ENCODE measurements at regions not wholly inside any gene's neighbourhood (a gene's known extent, or its start where the extent isn't known, plus 50 kb on each side); places are given as distances from the start of the nearest gene placed in this dataset.

DNA sequence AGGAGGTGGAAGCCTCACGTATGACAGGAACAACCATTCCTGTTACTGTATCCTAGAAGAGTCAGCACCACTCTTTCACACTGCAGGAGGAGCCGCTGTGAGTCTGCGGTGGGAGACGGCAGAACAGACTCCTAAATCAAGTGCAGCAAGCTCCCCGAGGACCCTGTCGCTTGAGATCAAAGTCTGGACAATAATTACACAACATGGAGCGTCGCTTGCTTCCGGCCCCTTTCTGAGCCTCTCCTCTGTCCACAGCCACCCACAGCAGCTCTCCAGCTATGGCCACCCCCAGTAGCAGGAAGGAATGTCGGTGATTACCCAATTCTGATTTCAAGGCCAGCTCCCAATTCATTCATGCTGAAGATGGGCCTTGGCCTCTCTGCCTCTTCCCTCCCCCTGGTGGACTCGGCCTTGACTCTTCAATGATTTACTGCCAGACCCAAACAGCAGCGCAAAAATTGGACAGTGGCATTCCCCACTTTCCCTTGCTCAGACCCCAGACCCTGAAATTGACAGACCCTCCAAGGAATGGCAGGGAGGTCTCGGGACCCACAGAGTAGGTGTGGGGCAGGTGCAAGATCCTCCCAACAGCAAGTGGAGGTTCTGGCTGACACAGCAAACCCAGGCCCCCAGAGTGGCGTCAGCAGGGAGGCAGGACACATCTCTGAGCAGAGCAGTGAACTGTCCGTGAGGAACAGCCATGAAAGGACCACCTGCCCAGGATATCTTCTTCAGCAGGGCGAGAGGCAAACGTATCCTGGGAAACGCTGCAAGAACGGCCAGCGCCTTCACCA is 272.7 kb upstream of the DIO3 start:
- TF ChIP-seq, protein P1, sequence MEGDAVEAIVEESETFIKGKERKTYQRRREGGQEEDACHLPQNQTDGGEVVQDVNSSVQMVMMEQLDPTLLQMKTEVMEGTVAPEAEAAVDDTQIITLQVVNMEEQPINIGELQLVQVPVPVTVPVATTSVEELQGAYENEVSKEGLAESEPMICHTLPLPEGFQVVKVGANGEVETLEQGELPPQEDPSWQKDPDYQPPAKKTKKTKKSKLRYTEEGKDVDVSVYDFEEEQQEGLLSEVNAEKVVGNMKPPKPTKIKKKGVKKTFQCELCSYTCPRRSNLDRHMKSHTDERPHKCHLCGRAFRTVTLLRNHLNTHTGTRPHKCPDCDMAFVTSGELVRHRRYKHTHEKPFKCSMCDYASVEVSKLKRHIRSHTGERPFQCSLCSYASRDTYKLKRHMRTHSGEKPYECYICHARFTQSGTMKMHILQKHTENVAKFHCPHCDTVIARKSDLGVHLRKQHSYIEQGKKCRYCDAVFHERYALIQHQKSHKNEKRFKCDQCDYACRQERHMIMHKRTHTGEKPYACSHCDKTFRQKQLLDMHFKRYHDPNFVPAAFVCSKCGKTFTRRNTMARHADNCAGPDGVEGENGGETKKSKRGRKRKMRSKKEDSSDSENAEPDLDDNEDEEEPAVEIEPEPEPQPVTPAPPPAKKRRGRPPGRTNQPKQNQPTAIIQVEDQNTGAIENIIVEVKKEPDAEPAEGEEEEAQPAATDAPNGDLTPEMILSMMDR (IDR thresholded peaks at IDR 0.05) = no peak
- no peak for TF ChIP-seq ZFX (IDR thresholded peaks at IDR 0.05; ENCODE audit: borderline replicate concordance)

Measured in 22Rv1 (cell line).